Nephron (organoid): ENCODE measurements at regions not wholly inside any gene's neighbourhood (a gene's known extent, or its start where the extent isn't known, plus 50 kb on each side); places are given as distances from the start of the nearest gene placed in this dataset.

Experiments
- H3K27ac Mint-ChIP-seq, 3 experiments: 2 replicates each; pipeline ENCODE4 v1.8.0; 2020; ENCODE audit warnings: mixed read lengths in 3 of 3, mild to moderate bottlenecking in 2 of 3, moderate library complexity in 1 of 3
- H3K27me3 Mint-ChIP-seq: 2 replicates; pipeline ENCODE4 v1.8.0; 2021; ENCODE audit warnings: low read depth, mild to moderate bottlenecking, moderate library complexity, mixed read lengths
- H3K36me3 Mint-ChIP-seq: 2 replicates; pipeline ENCODE4 v1.8.0; 2020; ENCODE audit warnings: low read depth, mixed read lengths
- H3K4me1 Mint-ChIP-seq: 2 replicates; pipeline ENCODE4 v1.8.0; 2020; ENCODE audit warnings: mixed read lengths
- H3K4me3 Mint-ChIP-seq, 3 experiments: 2 replicates each; pipeline ENCODE4 v1.8.0; 2020; ENCODE audit warnings: mild to moderate bottlenecking in 3 of 3, mixed read lengths in 3 of 3, moderate library complexity in 2 of 3
- H3K9me3 Mint-ChIP-seq: 2 replicates; pipeline ENCODE4 v1.8.0; 2020; ENCODE audit warnings: mixed read lengths
- CTCF ChIP-seq, 3 experiments: fragments of 200-600 bp; sonication (generic); IDR thresholded peaks; one replicate each; pipeline ENCODE4 v1.5.0; 2021; ENCODE audit warnings: antibody characterized with exemption in 3 of 3; ENCODE audit not compliant: unreplicated experiment in 3 of 3

GRCh38 chr20:40336533-40336932 is 352.5 kb downstream of the MAFB start:
- Mint-ChIP-seq H3K4me1 (peaks cover 17% of the 10 kb centered on the region), H3K27ac (no peak overlapping the region), H3K36me3 (no peaks in the 10 kb centered on the region), H3K4me3 (no peak overlapping the region), H3K27me3 (peaks cover 29% of the 10 kb centered on the region), H3K9me3 (peaks cover 6% of the 10 kb centered on the region)
- TF ChIP-seq CTCF (IDR thresholded peaks at IDR 0.05; ENCODE audit: unreplicated experiment in 3 of 3), result no peak

DNA sequence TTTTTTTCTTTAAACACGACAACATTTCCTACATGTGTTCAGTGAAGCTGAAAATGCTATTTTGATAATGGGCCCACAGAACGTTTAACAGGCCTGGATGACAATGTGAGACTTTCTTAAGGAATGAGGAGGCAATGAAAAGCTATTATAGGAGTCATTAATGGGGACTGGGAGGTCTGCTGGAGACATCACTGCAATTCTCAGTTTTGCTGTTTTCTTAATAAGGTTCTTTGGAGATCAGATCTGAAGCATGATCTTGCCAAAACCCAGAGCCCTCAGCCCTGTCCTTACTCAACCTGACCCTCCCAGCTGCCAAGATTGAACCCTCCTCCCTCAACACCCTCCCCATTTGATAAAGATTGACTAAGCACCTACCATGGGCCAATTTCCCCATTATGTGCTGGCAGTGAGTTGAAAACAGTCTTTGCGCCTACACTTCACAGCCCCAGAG is 353.1 kb downstream of the MAFB start:
- Mint-ChIP-seq H3K4me1 (peaks cover 17% of the 10 kb centered on the region), H3K9me3 (no peaks in the 10 kb centered on the region), H3K36me3 (no peaks in the 10 kb centered on the region), H3K27ac (peak overlapping the region in 2 of 3 experiments; percentile 9 to 24), H3K27me3 (peaks cover 29% of the 10 kb centered on the region), H3K4me3 (no peak overlapping the region)
- TF ChIP-seq CTCF (IDR thresholded peaks at IDR 0.05; ENCODE audit: unreplicated experiment in 3 of 3), result no peak

- no peak for TF ChIP-seq CTCF (IDR thresholded peaks at IDR 0.05; ENCODE audit: unreplicated experiment in 3 of 3)
- peaks cover 17% of the 10 kb centered on the region for H3K4me1 Mint-ChIP-seq
- H3K27ac Mint-ChIP-seq, result peak overlapping the region in 1 of 3 experiments; percentile 24
- H3K9me3 Mint-ChIP-seq, result no peaks in the 10 kb centered on the region
- no peak overlapping the region for H3K4me3 Mint-ChIP-seq
- no peaks in the 10 kb centered on the region for H3K36me3 Mint-ChIP-seq
- H3K27me3 Mint-ChIP-seq, result peaks cover 29% of the 10 kb centered on the region
These were observed 353.6 kb downstream of the MAFB start for GRCh38 chr20:40335437-40335836.

DNA sequence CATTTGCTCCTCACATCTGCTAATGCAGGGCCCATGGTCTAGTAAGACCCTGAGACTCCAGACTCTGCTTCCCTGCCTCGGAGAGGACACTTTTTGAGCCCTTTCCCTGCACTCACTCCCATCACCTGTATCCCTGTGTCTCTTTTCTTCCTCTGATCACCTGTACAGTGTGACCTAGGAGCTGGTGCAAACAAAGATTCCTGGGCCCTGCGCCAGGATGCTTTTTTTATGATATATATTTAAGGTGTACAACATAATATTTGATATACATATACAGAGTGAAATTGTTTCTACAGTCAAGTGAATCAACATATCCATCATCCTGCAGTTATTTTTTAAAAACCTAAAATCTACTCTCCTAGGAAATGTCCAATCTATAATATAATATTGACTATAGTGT is 355.4 kb downstream of the MAFB start:
- Mint-ChIP-seq H3K4me3 (no peak overlapping the region), H3K36me3 (no peaks in the 10 kb centered on the region), H3K27me3 (peaks cover 36% of the 10 kb centered on the region), H3K4me1 (peaks cover 17% of the 10 kb centered on the region), H3K9me3 (no peaks in the 10 kb centered on the region), H3K27ac (no peak overlapping the region)
- TF ChIP-seq CTCF (IDR thresholded peaks at IDR 0.05; ENCODE audit: unreplicated experiment in 3 of 3), result no peak

DNA sequence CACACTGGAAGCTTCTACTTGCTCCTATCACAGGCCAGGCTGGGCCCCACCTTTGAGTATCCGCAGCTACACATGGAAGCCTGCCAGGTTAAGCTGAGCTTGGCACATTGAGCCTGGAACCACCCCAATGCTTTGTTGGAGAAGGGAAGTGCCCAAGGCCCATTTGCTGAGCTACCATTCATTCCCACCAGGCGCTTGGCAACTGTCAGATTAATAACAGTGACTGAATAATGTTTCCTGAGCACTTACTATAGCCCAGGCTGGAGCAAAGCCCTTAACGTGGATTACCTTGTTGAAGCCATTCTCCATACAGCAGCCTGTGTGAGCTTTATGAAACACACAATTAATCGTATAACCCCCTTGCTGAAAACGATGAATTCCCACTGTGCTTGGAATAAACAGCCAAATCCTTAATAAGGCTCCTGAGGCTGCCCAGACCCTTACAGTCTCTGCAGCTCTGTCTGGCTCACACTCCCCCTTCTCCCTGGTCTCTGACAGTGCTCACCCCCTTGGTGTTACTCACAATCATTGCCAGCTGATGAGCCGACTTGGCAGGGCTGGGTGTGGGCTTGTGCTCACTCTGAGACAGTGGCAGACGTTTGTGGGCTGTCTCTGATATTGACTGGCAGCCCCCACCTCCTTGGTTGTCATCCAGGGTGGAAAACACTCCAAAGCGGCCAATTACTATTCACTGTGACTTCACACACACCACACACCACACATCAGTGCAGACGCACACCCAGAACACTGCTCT is 357.1 kb downstream of the MAFB start:
- Mint-ChIP-seq H3K4me3 (no peak overlapping the region), H3K4me1 (peaks cover 17% of the 10 kb centered on the region), H3K9me3 (no peaks in the 10 kb centered on the region), H3K36me3 (no peaks in the 10 kb centered on the region), H3K27ac (no peak overlapping the region), H3K27me3 (peaks cover 32% of the 10 kb centered on the region)
- no peak for TF ChIP-seq CTCF (IDR thresholded peaks at IDR 0.05; ENCODE audit: unreplicated experiment in 3 of 3)

- H3K36me3 Mint-ChIP-seq, result no peaks in the 10 kb centered on the region
- TF ChIP-seq CTCF (IDR thresholded peaks at IDR 0.05; ENCODE audit: unreplicated experiment in 3 of 3), result no peak
- no peak overlapping the region for H3K27ac Mint-ChIP-seq
- no peak overlapping the region for H3K4me3 Mint-ChIP-seq
- H3K4me1 Mint-ChIP-seq, result peaks cover 13% of the 10 kb centered on the region
- H3K27me3 Mint-ChIP-seq, result peaks cover 32% of the 10 kb centered on the region
- no peaks in the 10 kb centered on the region for H3K9me3 Mint-ChIP-seq
These were observed 357.8 kb downstream of the MAFB start for GRCh38 chr20:40331249-40331648.
